Activated CD4-positive, alpha-beta T cell treated with anti-CD3 and anti-CD28 coated beads for 36 hours (primary cell): ENCODE measurements at regions not wholly inside any gene's neighbourhood (a gene's known extent, or its start where the extent isn't known, plus 50 kb on each side); places are given as distances from the start of the nearest gene placed in this dataset.

Experiments used
- ATAC-seq: fragments of 200-7000 bp; cut with Tn5 transposase; one replicate; pipeline ENCODE4 v1.10.0; 2021; ENCODE audit warnings: mild to moderate bottlenecking, moderate library complexity
- CTCF ChIA-PET: fragments of 350-600 bp; sonication (Branson Sonifier 250); formaldehyde crosslinking; loops from one replicate; lab custom pipeline; 2021; ENCODE audit warnings: antibody characterized with exemption; lab: Charles Lee
- POLR2A ChIA-PET: fragments of 350-600 bp; sonication (Branson Sonifier 250); formaldehyde crosslinking; loops from one replicate; lab custom pipeline; 2021; ENCODE audit warnings: antibody characterized with exemption, inconsistent platforms; lab: Charles Lee
- DNase-seq: peaks from one replicate; pipeline ENCODE4 v3.0.0-alpha.2; 2020
- H3K27ac Mint-ChIP-seq: one replicate; pipeline ENCODE4 v1.8.0; 2021; ENCODE audit warnings: mixed read lengths
- H3K27me3 Mint-ChIP-seq: one replicate; pipeline ENCODE4 v1.8.0; 2021; ENCODE audit warnings: mixed read lengths
- H3K36me3 Mint-ChIP-seq: one replicate; pipeline ENCODE4 v1.8.0; 2021; ENCODE audit warnings: low read depth, mixed read lengths
- H3K4me1 Mint-ChIP-seq: one replicate; pipeline ENCODE4 v1.8.0; 2021; ENCODE audit warnings: mixed read lengths
- H3K4me3 Mint-ChIP-seq: one replicate; pipeline ENCODE4 v1.8.0; 2021; ENCODE audit warnings: mild to moderate bottlenecking, moderate library complexity, mixed read lengths
- H3K9me3 Mint-ChIP-seq: one replicate; pipeline ENCODE4 v1.8.0; 2021; ENCODE audit warnings: low read depth, mixed read lengths
- intact Hi-C, 2 experiments: fragments of 100-400 bp; cut with DNase I in 1 of 2; cut with micrococcal nuclease in 1 of 2; formaldehyde crosslinking; loops; one replicate each; pipeline versions ENCODE4 v1.14.2 to v1.15.1; 2022 to 2024; cut with DNase I, micrococcal nuclease

DNA sequence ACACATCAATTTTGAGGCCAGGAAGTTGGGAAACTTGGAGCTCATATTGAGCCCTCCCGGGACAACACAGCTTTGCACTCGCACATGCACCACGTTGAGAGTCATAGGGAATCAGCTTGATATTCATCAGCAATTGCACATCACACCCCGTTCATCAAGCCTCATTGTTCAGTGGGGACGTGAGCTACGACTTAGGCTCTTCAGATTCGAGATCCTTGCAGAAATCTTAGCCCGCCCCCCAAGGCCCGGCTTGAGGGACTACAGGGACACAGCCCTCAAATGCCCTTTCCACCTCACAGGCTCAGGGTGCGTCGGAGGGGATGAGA is 93.0 kb upstream of the MAFB start:
- H3K27ac Mint-ChIP-seq: no peak overlapping the region
- CTCF ChIA-PET: interaction anchor here (0.6 kb wide), 1 partner anchor 220 kb away, joined by 3 read pairs; no protein-coding TSS in a partner anchor
- intact Hi-C loops: no loop called here

DNA sequence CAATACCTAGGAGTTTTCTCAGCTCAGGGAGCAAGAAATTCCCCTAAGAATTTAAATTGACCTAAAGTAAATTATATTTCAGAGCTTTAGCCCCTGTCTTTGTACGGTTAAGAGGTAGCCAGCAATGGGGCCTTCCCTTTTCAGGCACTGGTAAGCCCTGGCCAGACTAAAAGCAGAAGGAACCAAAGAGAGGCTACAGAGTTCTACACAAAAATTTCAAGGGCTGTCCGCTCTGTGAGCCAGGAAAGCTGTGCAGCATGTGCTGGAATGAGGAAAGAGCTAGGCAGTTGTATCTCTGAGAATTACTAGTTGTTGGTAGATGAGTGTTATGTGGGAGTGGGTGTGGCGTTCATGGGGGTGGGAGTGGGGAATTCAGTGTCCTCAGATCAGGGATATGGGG is 96.3 kb upstream of the MAFB start:
- peaks cover 9% of the 10 kb centered on the region for H3K27me3 Mint-ChIP-seq
- no peak for ATAC-seq
- no peaks in the 10 kb centered on the region for H3K9me3 Mint-ChIP-seq
- H3K36me3 Mint-ChIP-seq: no peaks in the 10 kb centered on the region
- no peak overlapping the region for H3K4me3 Mint-ChIP-seq
- ChIA-PET CTCF (interaction anchor here (0.6 to 0.7 kb wide), 2 partner anchors 44 to 88 kb away, joined by 3 read pairs; no protein-coding TSS in a partner anchor), POLR2A (no interaction called here)
- intact Hi-C loops: no loop called here
- no peak overlapping the region for H3K27ac Mint-ChIP-seq
- H3K4me1 Mint-ChIP-seq: no peaks in the 10 kb centered on the region
- DNase-seq: no peak

More for the DNA sequence above, 93.0 kb upstream of the MAFB start:
- peaks cover 3% of the 10 kb centered on the region for H3K27me3 Mint-ChIP-seq
- no peak for ATAC-seq
- no peaks in the 10 kb centered on the region for H3K9me3 Mint-ChIP-seq
- H3K36me3 Mint-ChIP-seq: no peaks in the 10 kb centered on the region
- H3K4me1 Mint-ChIP-seq: no peaks in the 10 kb centered on the region
- no peak overlapping the region for H3K4me3 Mint-ChIP-seq
- POLR2A ChIA-PET: no interaction called here
- no peak for DNase-seq

DNA sequence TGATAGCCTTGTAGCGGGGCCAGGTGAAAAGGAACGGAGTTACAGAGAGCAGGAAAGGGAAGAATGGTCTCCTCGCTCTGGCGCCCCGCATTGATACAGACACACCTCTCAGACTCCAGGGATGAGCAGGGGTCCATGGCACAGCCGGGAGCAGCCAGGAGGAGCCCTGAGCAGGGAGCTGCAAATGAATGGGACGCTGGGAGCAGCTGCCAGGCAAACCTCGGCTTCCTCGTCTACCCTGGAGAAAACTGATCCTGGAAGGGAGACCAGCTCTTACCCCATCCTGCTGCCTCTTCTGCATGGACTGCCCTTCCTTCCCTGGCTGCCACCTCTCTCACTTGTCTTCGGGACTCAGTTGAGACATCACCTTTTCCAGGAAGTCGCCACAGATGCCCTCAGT is 97.3 kb upstream of the MAFB start:
- ChIA-PET CTCF (no interaction called here), POLR2A (no interaction called here)
- no peak for DNase-seq
- Mint-ChIP-seq H3K36me3 (no peaks in the 10 kb centered on the region), H3K4me1 (no peaks in the 10 kb centered on the region), H3K4me3 (no peak overlapping the region), H3K27ac (no peak overlapping the region), H3K27me3 (peaks cover 9% of the 10 kb centered on the region), H3K9me3 (no peaks in the 10 kb centered on the region)
- ATAC-seq: no peak
- intact Hi-C loops: no loop called here

DNA sequence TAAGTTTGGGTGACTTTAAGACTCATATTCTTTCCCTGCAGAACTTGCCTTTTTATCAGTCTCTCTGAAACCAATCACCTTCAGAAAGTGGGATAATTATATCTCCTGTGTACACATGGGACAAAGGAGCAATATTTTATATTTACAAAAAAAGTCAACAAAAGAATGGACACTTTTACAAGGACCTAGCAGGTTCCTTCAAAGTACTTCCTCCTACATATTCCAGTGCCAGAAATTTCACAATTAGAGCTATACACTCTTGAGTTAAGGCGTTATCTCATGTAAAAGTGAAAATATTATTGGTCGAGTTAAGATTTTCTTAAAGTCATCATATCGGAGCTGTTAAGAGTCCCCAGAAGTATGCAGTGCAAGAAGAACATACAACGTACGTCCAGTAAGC is 98.9 kb upstream of the MAFB start:
- ChIA-PET POLR2A (no interaction called here), CTCF (interaction anchor here (1.9 kb wide), 1 partner anchor 10 kb away, joined by 5 read pairs; no protein-coding TSS in a partner anchor)
- intact Hi-C loops: no loop called here
- no peak overlapping the region for H3K27ac Mint-ChIP-seq
- H3K4me1 Mint-ChIP-seq: no peaks in the 10 kb centered on the region
- DNase-seq (no peak), ATAC-seq (no peak)
- peaks cover 9% of the 10 kb centered on the region for H3K27me3 Mint-ChIP-seq
- no peaks in the 10 kb centered on the region for H3K9me3 Mint-ChIP-seq
- no peaks in the 10 kb centered on the region for H3K36me3 Mint-ChIP-seq
- H3K4me3 Mint-ChIP-seq: no peak overlapping the region

DNA sequence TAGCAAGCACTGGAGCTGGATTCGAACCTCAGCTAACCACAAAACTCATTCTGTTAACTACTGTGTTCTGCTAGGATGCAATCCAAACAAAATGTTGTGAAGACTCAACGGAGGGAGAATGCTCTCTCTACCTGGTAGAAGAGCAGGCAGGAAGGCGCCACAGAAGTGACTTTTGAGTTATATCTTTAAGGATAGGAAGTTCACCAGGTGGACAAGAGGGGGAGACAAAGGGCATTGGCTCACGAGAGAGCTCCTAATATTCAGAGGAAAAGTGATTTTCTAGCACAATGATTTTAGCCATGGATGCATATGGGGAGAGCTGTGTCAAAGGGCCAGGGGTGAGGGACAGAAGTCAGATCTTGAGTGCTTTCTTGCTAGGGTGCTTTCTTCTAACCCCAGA is 108.4 kb upstream of the MAFB start:
- ATAC-seq (no peak), DNase-seq (no peak)
- H3K4me3 Mint-ChIP-seq: no peak overlapping the region
- H3K36me3 Mint-ChIP-seq: no peaks in the 10 kb centered on the region
- no peaks in the 10 kb centered on the region for H3K9me3 Mint-ChIP-seq
- intact Hi-C loops: loop anchor here in 1 of 2 experiments (2.0 kb wide), 1 partner anchor 165 kb away; no protein-coding TSS in a partner anchor
- H3K27ac Mint-ChIP-seq: no peak overlapping the region
- peaks cover 8% of the 10 kb centered on the region for H3K27me3 Mint-ChIP-seq
- POLR2A ChIA-PET: no interaction called here
- H3K4me1 Mint-ChIP-seq: no peaks in the 10 kb centered on the region
- CTCF ChIA-PET: interaction anchor here (0.6 to 2.4 kb wide), 10 partner anchors 9 to 533 kb away, joined by 3 to 15 read pairs (median 3); no protein-coding TSS in a partner anchor

DNA sequence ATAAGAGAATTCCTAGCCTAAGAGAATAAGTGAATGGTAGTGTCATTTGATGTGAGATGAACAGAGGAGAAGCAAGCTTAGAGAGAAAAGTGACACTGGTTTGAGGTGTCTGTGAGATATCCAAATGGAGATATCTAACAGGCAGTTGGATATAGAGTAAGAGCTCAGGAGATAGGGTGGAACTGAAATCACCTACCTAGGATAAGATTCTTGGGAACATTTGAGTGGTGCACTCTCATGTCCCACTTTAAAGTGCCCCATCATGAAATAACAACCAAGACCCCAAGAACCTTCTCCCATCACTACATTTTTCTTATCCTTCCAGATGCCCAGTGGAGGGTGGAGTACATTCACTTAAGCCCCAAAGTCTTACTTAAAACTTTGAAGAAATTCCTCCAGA is 109.0 kb upstream of the MAFB start:
- H3K27ac Mint-ChIP-seq: no peak overlapping the region
- no peaks in the 10 kb centered on the region for H3K36me3 Mint-ChIP-seq
- intact Hi-C loops: no loop called here
- H3K9me3 Mint-ChIP-seq: no peaks in the 10 kb centered on the region
- H3K4me3 Mint-ChIP-seq: no peak overlapping the region
- CTCF ChIA-PET: interaction anchor here (0.6 to 2.4 kb wide), 10 partner anchors 10 to 533 kb away, joined by 3 to 15 read pairs (median 3); no protein-coding TSS in a partner anchor
- H3K27me3 Mint-ChIP-seq: peaks cover 8% of the 10 kb centered on the region
- POLR2A ChIA-PET: no interaction called here
- DNase-seq (no peak), ATAC-seq (no peak)
- H3K4me1 Mint-ChIP-seq: no peaks in the 10 kb centered on the region

DNA sequence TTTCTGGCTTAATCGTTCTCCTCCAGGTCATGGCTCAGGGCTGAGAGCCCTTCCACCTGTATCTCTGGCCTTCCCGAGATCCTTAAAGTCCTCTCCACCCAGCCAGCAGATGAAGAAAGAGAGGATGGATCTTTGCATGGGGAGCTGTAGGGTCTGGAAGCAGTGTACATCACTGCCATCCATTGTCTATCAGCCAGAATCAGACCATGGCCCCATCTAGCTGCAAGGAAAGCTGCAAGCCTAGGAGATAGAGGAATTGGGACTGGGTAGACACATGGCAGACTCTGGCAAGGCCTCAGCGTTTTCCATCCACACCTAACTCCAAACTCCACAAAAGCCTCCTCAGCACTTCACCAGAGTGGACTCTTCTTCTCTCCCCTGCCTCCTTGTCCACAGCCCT is 113.8 kb upstream of the MAFB start:
- intact Hi-C loops: no loop called here
- H3K36me3 Mint-ChIP-seq: no peaks in the 10 kb centered on the region
- ChIA-PET CTCF (interaction anchor here (1.0 kb wide), 1 partner anchor 12 kb away, joined by 3 read pairs; no protein-coding TSS in a partner anchor), POLR2A (no interaction called here)
- ATAC-seq: no peak
- DNase-seq: no peak
- no peak overlapping the region for H3K4me3 Mint-ChIP-seq
- no peaks in the 10 kb centered on the region for H3K9me3 Mint-ChIP-seq
- H3K27ac Mint-ChIP-seq: no peak overlapping the region
- H3K27me3 Mint-ChIP-seq: peaks cover 7% of the 10 kb centered on the region
- H3K4me1 Mint-ChIP-seq: peaks cover 4% of the 10 kb centered on the region

DNA sequence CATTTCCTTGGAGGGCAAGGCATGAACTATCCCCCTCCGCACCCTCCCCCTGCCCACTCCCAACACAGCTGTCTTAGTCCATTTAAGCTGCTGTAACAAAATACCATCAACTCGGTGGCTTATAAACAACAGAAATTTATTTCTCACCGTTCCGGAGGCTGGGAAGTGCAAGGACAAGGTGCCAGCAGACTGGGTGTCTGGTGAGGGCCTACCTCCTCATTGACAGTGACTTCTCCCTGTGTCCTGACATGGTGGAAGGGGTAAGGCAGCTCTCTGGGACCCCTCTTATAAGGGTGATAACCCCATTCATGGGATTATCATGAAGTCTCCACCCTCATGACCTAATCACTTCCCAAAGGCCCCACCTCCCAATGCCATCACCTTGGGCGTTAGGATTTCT is 114.3 kb upstream of the MAFB start:
- Mint-ChIP-seq H3K27me3 (peaks cover 6% of the 10 kb centered on the region), H3K27ac (no peak overlapping the region), H3K9me3 (no peaks in the 10 kb centered on the region), H3K4me1 (peaks cover 4% of the 10 kb centered on the region), H3K36me3 (no peaks in the 10 kb centered on the region), H3K4me3 (no peak overlapping the region)
- no peak for ATAC-seq
- ChIA-PET CTCF (interaction anchor here (1.0 kb wide), 1 partner anchor 13 kb away, joined by 3 read pairs; no protein-coding TSS in a partner anchor), POLR2A (no interaction called here)
- intact Hi-C loops: no loop called here
- DNase-seq: no peak

DNA sequence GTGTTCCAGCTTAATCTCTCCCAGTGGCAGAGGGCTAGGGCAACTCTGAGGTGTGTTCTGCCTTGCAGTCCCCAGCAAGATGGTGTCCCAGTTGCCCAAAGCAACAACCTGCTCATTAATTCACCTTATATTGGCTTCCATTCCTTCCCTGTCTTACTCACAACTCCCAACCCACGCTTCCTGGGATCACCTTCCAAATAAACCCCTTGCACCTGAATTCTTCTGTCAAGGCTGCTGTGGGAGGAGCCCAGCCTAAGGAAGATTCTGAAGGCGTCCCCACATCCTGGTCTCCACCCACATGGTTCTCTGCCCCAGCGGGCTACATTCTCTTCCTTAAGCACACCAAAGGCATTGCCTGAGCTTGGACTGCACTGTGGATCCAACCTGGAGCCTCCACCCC is 116.6 kb upstream of the MAFB start:
- no peaks in the 10 kb centered on the region for H3K36me3 Mint-ChIP-seq
- no peak for ATAC-seq
- H3K4me1 Mint-ChIP-seq: peaks cover 4% of the 10 kb centered on the region
- H3K9me3 Mint-ChIP-seq: no peaks in the 10 kb centered on the region
- H3K27me3 Mint-ChIP-seq: peaks cover 6% of the 10 kb centered on the region
- CTCF ChIA-PET: interaction anchor here (0.6 kb wide), 1 partner anchor 867 kb away, joined by 4 read pairs; no protein-coding TSS in a partner anchor
- H3K27ac Mint-ChIP-seq: no peak overlapping the region
- H3K4me3 Mint-ChIP-seq: no peak overlapping the region
- POLR2A ChIA-PET: no interaction called here
- intact Hi-C loops: no loop called here
- no peak for DNase-seq

DNA sequence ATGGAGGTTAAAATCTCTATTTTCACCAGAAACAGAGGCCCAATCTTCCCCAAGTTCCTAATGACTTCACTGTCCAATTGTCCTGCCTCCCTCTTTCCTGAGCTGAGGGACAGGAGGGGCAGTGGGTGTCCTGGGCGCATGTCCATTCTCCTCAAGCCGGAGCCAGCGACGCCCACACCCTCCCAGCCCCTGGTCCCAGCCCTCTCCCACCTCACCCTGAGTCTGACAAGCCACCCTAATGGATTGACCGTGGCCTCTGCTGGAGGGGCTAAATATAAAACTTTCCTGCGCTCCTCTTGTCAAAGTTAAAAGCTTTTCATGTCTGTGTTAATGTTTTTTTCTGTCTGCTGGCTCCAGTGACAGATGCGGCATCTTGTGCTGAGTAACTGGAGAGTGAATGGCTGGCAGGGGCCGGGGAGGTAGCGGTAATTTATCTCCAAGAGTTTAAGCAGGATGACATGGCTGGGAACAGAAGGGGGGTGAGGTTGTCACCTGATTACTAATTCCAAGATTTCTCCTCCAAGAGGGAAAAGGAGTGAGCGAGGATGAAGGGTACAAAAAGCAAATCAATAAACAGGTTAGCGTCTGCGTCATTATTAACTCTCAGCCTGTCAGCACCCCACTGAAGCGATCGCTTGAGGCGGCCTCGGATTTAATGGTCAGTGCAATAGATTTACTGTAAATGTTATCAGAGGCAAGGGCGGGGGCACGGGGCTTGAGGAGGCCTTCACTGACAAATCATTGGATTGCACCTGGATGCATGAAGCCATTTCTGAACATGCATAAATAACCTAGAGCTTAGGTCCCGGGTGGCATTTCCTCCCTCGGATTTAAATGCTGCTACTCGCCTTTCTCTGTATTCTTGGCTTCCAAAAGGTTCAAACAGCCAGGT is 118.1 kb upstream of the MAFB start:
- Mint-ChIP-seq H3K36me3 (no peaks in the 10 kb centered on the region), H3K27me3 (peaks cover 6% of the 10 kb centered on the region), H3K9me3 (no peaks in the 10 kb centered on the region), H3K4me1 (peaks cover 4% of the 10 kb centered on the region), H3K4me3 (no peak overlapping the region), H3K27ac (no peak overlapping the region)
- ChIA-PET POLR2A (interaction anchor here (0.6 kb wide), 1 partner anchor 202 kb away, joined by 3 read pairs; no protein-coding TSS in a partner anchor), CTCF (no interaction called here)
- ATAC-seq: no peak
- DNase-seq: no peak
- intact Hi-C loops: no loop called here

DNA sequence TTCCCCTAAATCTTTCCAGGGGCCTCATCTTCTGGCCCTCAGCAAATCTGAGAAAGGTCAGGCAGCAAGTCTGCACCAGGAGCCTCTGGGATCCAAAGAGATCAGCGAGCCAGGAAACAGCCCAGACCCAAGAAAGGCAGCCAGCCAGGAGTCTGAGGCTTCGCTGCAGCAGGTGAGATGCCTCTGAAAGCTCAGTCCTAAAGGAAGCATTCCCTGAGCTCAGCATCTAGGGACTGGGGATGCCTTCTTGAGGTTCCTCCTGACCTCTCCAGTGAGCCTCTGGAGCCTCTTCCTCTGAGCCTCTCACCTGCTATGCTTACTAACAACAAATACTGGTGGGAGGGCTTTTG is 118.8 kb upstream of the MAFB start:
- Mint-ChIP-seq H3K36me3 (no peaks in the 10 kb centered on the region), H3K27me3 (peaks cover 6% of the 10 kb centered on the region), H3K27ac (no peak overlapping the region), H3K9me3 (no peaks in the 10 kb centered on the region), H3K4me3 (no peak overlapping the region), H3K4me1 (peaks cover 4% of the 10 kb centered on the region)
- ChIA-PET POLR2A (no interaction called here), CTCF (no interaction called here)
- DNase-seq (no peak), ATAC-seq (no peak)
- intact Hi-C loops: no loop called here

DNA sequence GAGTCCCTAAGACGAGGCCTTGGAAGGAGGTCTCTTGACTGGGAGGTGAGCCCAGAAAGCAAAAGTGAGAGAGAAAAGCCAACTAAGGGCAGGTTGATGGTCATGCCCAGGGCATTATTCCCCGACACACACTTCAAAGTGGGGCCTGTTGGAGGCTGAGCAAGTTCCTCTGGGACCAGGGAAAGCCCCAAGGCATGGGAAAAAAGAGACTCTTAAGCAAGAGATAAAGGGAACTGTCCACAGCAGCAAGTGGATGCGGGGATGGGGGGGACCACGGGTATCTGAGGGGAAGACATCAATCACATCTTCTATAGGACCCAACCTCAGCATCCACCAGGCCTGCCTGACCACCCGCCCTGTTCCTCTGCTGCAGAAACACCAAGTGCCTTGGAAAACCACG is 119.9 kb upstream of the MAFB start:
- peaks cover 4% of the 10 kb centered on the region for H3K4me1 Mint-ChIP-seq
- ATAC-seq: no peak
- intact Hi-C loops: no loop called here

More for the DNA sequence above, 119.9 kb upstream of the MAFB start:
- H3K27me3 Mint-ChIP-seq: peaks cover 4% of the 10 kb centered on the region
- no peak overlapping the region for H3K27ac Mint-ChIP-seq
- DNase-seq: no peak
- no peaks in the 10 kb centered on the region for H3K36me3 Mint-ChIP-seq
- ChIA-PET CTCF (no interaction called here), POLR2A (no interaction called here)
- H3K9me3 Mint-ChIP-seq: no peaks in the 10 kb centered on the region
- H3K4me3 Mint-ChIP-seq: no peak overlapping the region
